ENCODE measurements at regions not wholly inside any gene's neighbourhood (a gene's known extent, or its start where the extent isn't known, plus 50 kb on each side); places are given as distances from the start of the nearest gene placed in this dataset.

DNA sequence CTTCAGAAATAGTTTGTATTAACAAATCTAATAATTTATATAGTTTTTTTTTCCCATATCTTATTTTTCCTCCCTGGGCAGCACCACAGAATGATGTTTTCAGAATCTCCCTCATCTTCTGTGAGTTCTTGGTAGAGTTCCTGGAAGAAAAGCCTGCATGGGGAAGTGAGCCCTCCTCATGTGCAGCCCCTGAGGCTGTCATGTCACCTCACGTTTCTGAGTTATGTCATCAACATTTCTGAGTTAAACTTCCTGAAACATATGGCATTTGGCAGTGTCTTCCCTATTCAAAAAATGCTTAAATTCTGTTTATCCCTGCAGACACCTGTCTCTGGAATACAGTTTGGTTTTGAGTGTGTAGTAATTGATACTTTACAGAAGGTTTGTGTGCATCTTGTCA, 979.0 kb downstream of the TMEM121 start:
- TF ChIP-seq, protein P1, sequence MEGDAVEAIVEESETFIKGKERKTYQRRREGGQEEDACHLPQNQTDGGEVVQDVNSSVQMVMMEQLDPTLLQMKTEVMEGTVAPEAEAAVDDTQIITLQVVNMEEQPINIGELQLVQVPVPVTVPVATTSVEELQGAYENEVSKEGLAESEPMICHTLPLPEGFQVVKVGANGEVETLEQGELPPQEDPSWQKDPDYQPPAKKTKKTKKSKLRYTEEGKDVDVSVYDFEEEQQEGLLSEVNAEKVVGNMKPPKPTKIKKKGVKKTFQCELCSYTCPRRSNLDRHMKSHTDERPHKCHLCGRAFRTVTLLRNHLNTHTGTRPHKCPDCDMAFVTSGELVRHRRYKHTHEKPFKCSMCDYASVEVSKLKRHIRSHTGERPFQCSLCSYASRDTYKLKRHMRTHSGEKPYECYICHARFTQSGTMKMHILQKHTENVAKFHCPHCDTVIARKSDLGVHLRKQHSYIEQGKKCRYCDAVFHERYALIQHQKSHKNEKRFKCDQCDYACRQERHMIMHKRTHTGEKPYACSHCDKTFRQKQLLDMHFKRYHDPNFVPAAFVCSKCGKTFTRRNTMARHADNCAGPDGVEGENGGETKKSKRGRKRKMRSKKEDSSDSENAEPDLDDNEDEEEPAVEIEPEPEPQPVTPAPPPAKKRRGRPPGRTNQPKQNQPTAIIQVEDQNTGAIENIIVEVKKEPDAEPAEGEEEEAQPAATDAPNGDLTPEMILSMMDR (conservative IDR thresholded peaks at IDR 0.05; ENCODE audit: low read depth, low read length): no peak
- no peak for TF ChIP-seq EZH2 (IDR thresholded peaks at IDR 0.05; ENCODE audit: borderline replicate concordance, low read depth, low read length, poor library complexity, severe bottlenecking)
